H1 (cell line): ENCODE measurements at regions not wholly inside any gene's neighbourhood (a gene's known extent, or its start where the extent isn't known, plus 50 kb on each side); places are given as distances from the start of the nearest gene placed in this dataset.

ENCODE experiments used
- CTCF ChIA-PET: fragments of 300-600 bp; sonication (Branson Sonifier 250); formaldehyde crosslinking; loops from one replicate; lab custom pipeline; 2021; ENCODE audit not compliant: partially characterized antibody; lab: Charles Lee
- POLR2A ChIA-PET: fragments of 300-600 bp; sonication (Branson Sonifier 250); formaldehyde crosslinking; loops from one replicate; lab custom pipeline; 2021; ENCODE audit warnings: inconsistent platforms; ENCODE audit not compliant: partially characterized antibody; lab: Charles Lee
- DNase-seq, 2 experiments: peaks; one replicate each; pipeline versions ENCODE4 v3.0.0 to v3.0.0-alpha.2; 2010 to 2022; ENCODE audit warnings: low spot score in 2 of 2, low read depth in 1 of 2, mixed read lengths in 1 of 2
- FAIRE-seq: peaks from 2 replicates; lab custom pipeline; 2011; peaks lifted over from hg19 to GRCh38; lab: Jason Lieb, UNC
- H2AFZ ChIP-seq: 2 replicates; pipeline ENCODE4 v1.8.1; 2012; ENCODE audit warnings: low read length, inconsistent platforms
- H2AK5ac ChIP-seq: 2 replicates; pipeline ENCODE4 v1.6.1; 2013; ENCODE audit warnings: low read depth, low read length
- H2BK120ac ChIP-seq: replicated peaks from 2 replicates; pipeline ENCODE3; 2013; ENCODE audit warnings: low read depth, low read length, inconsistent platforms
- H2BK12ac ChIP-seq: 2 replicates; pipeline ENCODE4 v1.6.1; 2013; ENCODE audit warnings: low read depth, low read length
- H2BK15ac ChIP-seq: 2 replicates; pipeline ENCODE4 v1.6.1; 2013; ENCODE audit warnings: low read length
- H2BK20ac ChIP-seq: 2 replicates; pipeline ENCODE4 v1.6.1; 2013; ENCODE audit warnings: low read length
- H2BK5ac ChIP-seq: 2 replicates; pipeline ENCODE4 v1.6.1; 2013; ENCODE audit warnings: low read depth, low read length
- H3K14ac ChIP-seq: 2 replicates; pipeline ENCODE4 v1.6.1; 2013; ENCODE audit warnings: inconsistent platforms; ENCODE audit not compliant: insufficient read length
- H3K18ac ChIP-seq: 2 replicates; pipeline ENCODE4 v1.6.1; 2013; ENCODE audit warnings: low read length; ENCODE audit errors: extremely low read depth
- H3K23ac ChIP-seq: 2 replicates; pipeline ENCODE4 v1.6.1; 2013; ENCODE audit warnings: inconsistent platforms; ENCODE audit not compliant: insufficient read length
- H3K23me2 ChIP-seq: 2 replicates; pipeline ENCODE4 v1.6.1; 2013; ENCODE audit warnings: low read depth, low read length
- H3K27ac ChIP-seq: 2 replicates; pipeline ENCODE4 v1.6.1; 2011; ENCODE audit warnings: low read depth, low read length, inconsistent platforms
- H3K27me3 ChIP-seq, 4 experiments: replicated peaks in 1 of 4; 1 replicate in 1 of 4; 2 replicates in 3 of 4; pipeline versions ENCODE4 v1.6.1 to v1.8.1; 2011 to 2013; ENCODE audit warnings: low read length in 3 of 4, mild to moderate bottlenecking in 3 of 4, inconsistent platforms in 2 of 4, mixed read lengths in 2 of 4, moderate library complexity in 1 of 4; ENCODE audit not compliant: control insufficient read depth in 3 of 4, insufficient read depth in 3 of 4; ENCODE audit errors: extremely low read depth in 1 of 4
- H3K36me3 ChIP-seq, 4 experiments: 2 replicates each; pipeline versions ENCODE4 v1.6.1 to v1.8.1; 2011 to 2013; ENCODE audit warnings: mild to moderate bottlenecking in 4 of 4, low read length in 3 of 4, moderate library complexity in 2 of 4, control low read depth in 1 of 4, inconsistent platforms in 1 of 4; ENCODE audit not compliant: insufficient read depth in 4 of 4, control insufficient read depth in 2 of 4
- H3K4ac ChIP-seq: replicated peaks from 2 replicates; pipeline ENCODE3; 2013; ENCODE audit warnings: low read length, low read depth, mixed read lengths, inconsistent platforms; ENCODE audit not compliant: insufficient read length
- H3K4me1 ChIP-seq, 4 experiments: replicated peaks in 1 of 4; 1 replicate in 1 of 4; 2 replicates in 3 of 4; pipeline versions ENCODE4 v1.6.1 to v1.8.1; 2011 to 2013; ENCODE audit warnings: low read length in 3 of 4, inconsistent platforms in 2 of 4, mixed read lengths in 1 of 4; ENCODE audit not compliant: insufficient read depth in 4 of 4, control insufficient read depth in 3 of 4
- H3K4me2 ChIP-seq, 2 experiments: 2 replicates each; pipeline versions ENCODE4 v1.6.1 to v1.8.1; 2011 to 2013; ENCODE audit warnings: low read depth in 2 of 2, low read length in 2 of 2, control low read depth in 1 of 2, inconsistent platforms in 1 of 2, mild to moderate bottlenecking in 1 of 2; ENCODE audit not compliant: insufficient read depth in 1 of 2
- H3K4me3 ChIP-seq, 4 experiments: fragments of 200-600, 300-600 bp in 1 of 4; sonication (generic), shearing (Covaris generic), sonication (Bioruptor Twin) in 1 of 4; 2 replicates each; pipeline versions ENCODE4 v1.5.1 to v1.8.1; 2011 to 2016; ENCODE audit warnings: low read length in 4 of 4, low read depth in 3 of 4, control low read depth in 2 of 4, inconsistent platforms in 2 of 4, mild to moderate bottlenecking in 2 of 4, mixed read lengths in 1 of 4, moderate library complexity in 1 of 4; ENCODE audit not compliant: insufficient read depth in 2 of 4; ENCODE audit errors: extremely low read depth in 1 of 4
- H3K56ac ChIP-seq: replicated peaks from 2 replicates; pipeline ENCODE3; 2013; ENCODE audit warnings: low read depth, mild to moderate bottlenecking, mixed read lengths, low read length, inconsistent platforms; ENCODE audit not compliant: insufficient read length
- H3K79me1 ChIP-seq: 2 replicates; pipeline ENCODE4 v1.6.1; 2013; ENCODE audit warnings: low read depth, low read length, control low read depth
- H3K79me2 ChIP-seq, 2 experiments: 2 replicates each; pipeline versions ENCODE4 v1.6.1 to v1.8.1; 2012 to 2013; ENCODE audit warnings: low read length in 2 of 2, mild to moderate bottlenecking in 2 of 2, inconsistent platforms in 1 of 2; ENCODE audit not compliant: insufficient read depth in 2 of 2, control insufficient read depth in 1 of 2
- H3K9ac ChIP-seq, 4 experiments: replicated peaks in 1 of 4; 1 replicate in 1 of 4; 2 replicates in 3 of 4; pipeline versions ENCODE4 v1.6.1 to v1.8.1; 2011 to 2013; ENCODE audit warnings: low read depth in 3 of 4, low read length in 3 of 4, control low read depth in 2 of 4, mild to moderate bottlenecking in 2 of 4, moderate library complexity in 2 of 4, inconsistent platforms in 1 of 4; ENCODE audit errors: extremely low read depth in 1 of 4
- H3K9me3 ChIP-seq, 2 experiments: 2 replicates each; pipeline versions ENCODE4 v1.6.1 to v1.8.1; 2012 to 2013; ENCODE audit warnings: mild to moderate bottlenecking in 2 of 2, moderate library complexity in 2 of 2, control low read depth in 1 of 2, inconsistent platforms in 1 of 2, low read depth in 1 of 2, low read length in 1 of 2, mixed read lengths in 1 of 2; ENCODE audit not compliant: insufficient read depth in 2 of 2
- H4K20me1 ChIP-seq, 2 experiments: replicated peaks in 1 of 2; 2 replicates each; pipeline versions ENCODE3 to v1.8.1; 2011 to 2013; ENCODE audit warnings: inconsistent platforms in 2 of 2, low read length in 2 of 2, mild to moderate bottlenecking in 1 of 2; ENCODE audit not compliant: insufficient read depth in 2 of 2, control insufficient read depth in 1 of 2
- H4K5ac ChIP-seq: 2 replicates; pipeline ENCODE4 v1.6.1; 2013; ENCODE audit warnings: low read length, low read depth, mixed read lengths, inconsistent platforms; ENCODE audit not compliant: insufficient read length
- H4K8ac ChIP-seq: 2 replicates; pipeline ENCODE4 v1.8.0; 2013; ENCODE audit warnings: mild to moderate bottlenecking, moderate library complexity, low read length, inconsistent platforms; ENCODE audit not compliant: insufficient read depth; ENCODE audit errors: extremely low read depth
- H4K91ac ChIP-seq: replicated peaks from 2 replicates; pipeline ENCODE3; 2013; ENCODE audit warnings: low read length, mixed read lengths, inconsistent platforms; ENCODE audit not compliant: insufficient read length
- SAP30 ChIP-seq: fragments of 300-600 bp; sonication (generic); IDR thresholded peaks from 2 replicates; pipeline ENCODE4 v1.7.1; 2012; ENCODE audit warnings: low read length, moderate library complexity, mild to moderate bottlenecking, inconsistent platforms; ENCODE audit not compliant: insufficient read depth, insufficient replicate concordance
- SIX5 ChIP-seq: IDR thresholded peaks from 2 replicates; pipeline ENCODE4 v1.6.1; 2011; ENCODE audit warnings: mild to moderate bottlenecking, low read depth, low read length
- SRF ChIP-seq: IDR thresholded peaks from 2 replicates; pipeline ENCODE4 v1.6.1; 2011; ENCODE audit warnings: mild to moderate bottlenecking, low read depth, low read length, moderate library complexity
- SUZ12 ChIP-seq: fragments of 200-600 bp; sonication (generic); IDR thresholded peaks from 2 replicates; pipeline ENCODE4 v1.6.1; 2012; ENCODE audit warnings: mild to moderate bottlenecking, inconsistent platforms, low read length, moderate library complexity, mixed read lengths
- TAF1 ChIP-seq: IDR thresholded peaks from 2 replicates; pipeline ENCODE4 v1.6.1; 2011; ENCODE audit warnings: mild to moderate bottlenecking, low read depth, low read length
- TCF12 ChIP-seq: IDR thresholded peaks from 2 replicates; pipeline ENCODE4 v1.6.1; 2011; ENCODE audit warnings: low read depth, mild to moderate bottlenecking, low read length
- YY1 ChIP-seq: IDR thresholded peaks from 2 replicates; pipeline ENCODE4 v1.6.1; 2011; ENCODE audit warnings: low read depth, mild to moderate bottlenecking, low read length
- TF ChIP-seq, protein P1 (sequence below): IDR thresholded peaks from 2 replicates; pipeline ENCODE4 v1.6.1; 2012; ENCODE audit warnings: inconsistent platforms
- TF ChIP-seq, protein P2 (sequence below): IDR thresholded peaks from 2 replicates; pipeline ENCODE4 v1.6.1; 2011; ENCODE audit warnings: low read depth, mild to moderate bottlenecking, low read length; ENCODE audit not compliant: insufficient read depth

DNA sequence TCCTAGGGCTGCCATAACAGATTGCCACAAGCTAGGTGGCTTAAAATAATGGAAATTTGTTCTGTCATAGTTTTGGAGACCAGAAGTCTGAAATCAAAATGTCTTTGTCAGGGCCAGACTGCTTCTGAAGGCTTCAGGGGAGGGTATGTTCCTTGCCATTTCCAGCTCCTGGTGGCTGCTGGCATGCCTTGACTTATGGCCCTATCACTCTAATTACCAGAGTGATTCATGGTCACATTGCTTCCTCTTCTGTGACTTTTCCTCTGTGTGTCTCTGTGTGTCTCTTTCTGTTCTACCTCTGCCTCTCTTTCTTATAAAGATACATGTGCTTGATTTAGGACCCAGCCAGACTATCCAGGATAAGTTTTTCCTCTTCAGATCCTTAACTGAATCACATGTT is 635.2 kb upstream of the IMPG1 start:
- H3K4me1 ChIP-seq = no peaks in the 10 kb centered on the region
- H3K23ac ChIP-seq = no peak overlapping the region
- no peaks in the 10 kb centered on the region for H3K79me2 ChIP-seq
- H4K20me1 ChIP-seq = peaks cover 0 to under 1% of the 10 kb centered on the region in 2 experiments
- H3K79me1 ChIP-seq = no peaks in the 10 kb centered on the region
- ChIA-PET POLR2A (no interaction called here), CTCF (interaction anchor here (0.9 to 2.1 kb wide), 2 partner anchors 10 to 153 kb away, joined by 3 to 6 read pairs; no protein-coding TSS in a partner anchor)
- no peak overlapping the region for H3K56ac ChIP-seq
- H4K91ac ChIP-seq = no peak overlapping the region
- no peak overlapping the region for H2BK15ac ChIP-seq
- no peak overlapping the region for H2BK12ac ChIP-seq
- H2AK5ac ChIP-seq = no peak overlapping the region
- H3K4ac ChIP-seq = no peak overlapping the region
- H3K14ac ChIP-seq = no peak overlapping the region
- no peak overlapping the region for H2BK20ac ChIP-seq
- H3K9ac ChIP-seq = no peak overlapping the region
- H3K27ac ChIP-seq = no peak overlapping the region
- no peaks in the 10 kb centered on the region for H3K9me3 ChIP-seq
- H3K23me2 ChIP-seq = no peaks in the 10 kb centered on the region
- H3K36me3 ChIP-seq = no peaks in the 10 kb centered on the region
- H4K8ac ChIP-seq = no peak overlapping the region
- no peak overlapping the region for H3K4me3 ChIP-seq
- H4K5ac ChIP-seq = no peak overlapping the region
- H3K4me2 ChIP-seq = no peak overlapping the region
- no peak overlapping the region for H2AFZ ChIP-seq
- H3K18ac ChIP-seq = no peak overlapping the region
- no peak for DNase-seq
- H2BK120ac ChIP-seq = no peak overlapping the region
- no peak overlapping the region for H2BK5ac ChIP-seq
- FAIRE-seq = no peak
- H3K27me3 ChIP-seq = peaks cover 0 to 2% (median 0%) of the 10 kb centered on the region in 4 experiments; a peak in 1 of 7 replicates
- no peak for TF ChIP-seq TAF1
- TF ChIP-seq SUZ12 = no peak
- no peak for TF ChIP-seq TCF12
- TF ChIP-seq, protein P1, sequence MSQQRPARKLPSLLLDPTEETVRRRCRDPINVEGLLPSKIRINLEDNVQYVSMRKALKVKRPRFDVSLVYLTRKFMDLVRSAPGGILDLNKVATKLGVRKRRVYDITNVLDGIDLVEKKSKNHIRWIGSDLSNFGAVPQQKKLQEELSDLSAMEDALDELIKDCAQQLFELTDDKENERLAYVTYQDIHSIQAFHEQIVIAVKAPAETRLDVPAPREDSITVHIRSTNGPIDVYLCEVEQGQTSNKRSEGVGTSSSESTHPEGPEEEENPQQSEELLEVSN = no peak
- TF ChIP-seq, protein P2, sequence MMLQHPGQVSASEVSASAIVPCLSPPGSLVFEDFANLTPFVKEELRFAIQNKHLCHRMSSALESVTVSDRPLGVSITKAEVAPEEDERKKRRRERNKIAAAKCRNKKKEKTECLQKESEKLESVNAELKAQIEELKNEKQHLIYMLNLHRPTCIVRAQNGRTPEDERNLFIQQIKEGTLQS = no peak
- no peak for TF ChIP-seq SRF
- TF ChIP-seq YY1 = no peak
- TF ChIP-seq SAP30 = no peak
- TF ChIP-seq SIX5 = no peak
